ENCODE measurements at regions not wholly inside any gene's neighbourhood (a gene's known extent, or its start where the extent isn't known, plus 50 kb on each side); places are given as distances from the start of the nearest gene placed in this dataset.

GRCh38 chr20:48485153-48485552 lies 342.6 kb downstream of the PREX1 start (continued):
- TF ChIP-seq ZSCAN25 (CRISPR knock-in tag; IDR thresholded peaks at IDR 0.05) = peak; percentile 87
- 0 out of 2 replicates have a peak, but pooled peaks have one; percentile 37 for TF ChIP-seq KDM2A (CRISPR knock-in tag; IDR thresholded peaks at IDR 0.05; ENCODE audit: borderline replicate concordance, low read depth)
- peak; percentile 57; the same call in 1 of the 2 replicates for TF ChIP-seq DNMT3B (CRISPR knock-in tag; conservative IDR thresholded peaks at IDR 0.05)
- TF ChIP-seq SIX1 (CRISPR knock-in tag; IDR thresholded peaks at IDR 0.05; ENCODE audit: borderline replicate concordance) = peak; percentile 47; the same call in 1 of the 2 replicates
- peak; percentile 73; the same call in 1 of the 2 replicates for TF ChIP-seq ZFP37 (CRISPR knock-in tag; IDR thresholded peaks at IDR 0.05; ENCODE audit: borderline replicate concordance)
- TF ChIP-seq, protein P1, sequence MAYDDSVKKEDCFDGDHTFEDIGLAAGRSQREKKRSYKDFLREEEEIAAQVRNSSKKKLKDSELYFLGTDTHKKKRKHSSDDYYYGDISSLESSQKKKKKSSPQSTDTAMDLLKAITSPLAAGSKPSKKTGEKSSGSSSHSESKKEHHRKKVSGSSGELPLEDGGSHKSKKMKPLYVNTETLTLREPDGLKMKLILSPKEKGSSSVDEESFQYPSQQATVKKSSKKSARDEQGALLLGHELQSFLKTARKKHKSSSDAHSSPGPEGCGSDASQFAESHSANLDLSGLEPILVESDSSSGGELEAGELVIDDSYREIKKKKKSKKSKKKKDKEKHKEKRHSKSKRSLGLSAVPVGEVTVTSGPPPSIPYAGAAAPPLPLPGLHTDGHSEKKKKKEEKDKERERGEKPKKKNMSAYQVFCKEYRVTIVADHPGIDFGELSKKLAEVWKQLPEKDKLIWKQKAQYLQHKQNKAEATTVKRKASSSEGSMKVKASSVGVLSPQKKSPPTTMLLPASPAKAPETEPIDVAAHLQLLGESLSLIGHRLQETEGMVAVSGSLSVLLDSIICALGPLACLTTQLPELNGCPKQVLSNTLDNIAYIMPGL (CRISPR knock-in tag; IDR thresholded peaks at IDR 0.05; ENCODE audit: borderline replicate concordance in 1 of 2, low read depth in 1 of 2) = peak in 1 of 2 experiments; percentile 84; a peak in 2 of 4 replicates
- peak; percentile 26 for TF ChIP-seq ASH2L (IDR thresholded peaks at IDR 0.05; ENCODE audit: insufficient read length, low read depth, low read length)
- TF ChIP-seq SPEN (CRISPR knock-in tag; IDR thresholded peaks at IDR 0.05; ENCODE audit: low read depth) = peak; percentile 74; the same call in 1 of the 2 replicates
- TF ChIP-seq KAT8 (CRISPR knock-in tag; IDR thresholded peaks at IDR 0.05) = peak; percentile 73
- TF ChIP-seq SALL1 (CRISPR knock-in tag; IDR thresholded peaks at IDR 0.05) = peak; percentile 87
- TF ChIP-seq ZNF589 (CRISPR knock-in tag; conservative IDR thresholded peaks at IDR 0.05) = peak; percentile 58; the same call in 1 of the 2 replicates
- TF ChIP-seq BCL3 (CRISPR knock-in tag; IDR thresholded peaks at IDR 0.05) = 0 out of 2 replicates have a peak, but pooled peaks have one; percentile 20
- TF ChIP-seq MAFF (IDR thresholded peaks at IDR 0.05; ENCODE audit: low read depth, low read length) = peak; percentile 65
- TF ChIP-seq PITX1 (CRISPR knock-in tag; IDR thresholded peaks at IDR 0.05) = peak; percentile 79
- peak; percentile 83; the same call in 1 of the 2 replicates for TF ChIP-seq MIER2 (CRISPR knock-in tag; IDR thresholded peaks at IDR 0.05)
- TF ChIP-seq HHEX (CRISPR knock-in tag; IDR thresholded peaks at IDR 0.05) = peak; percentile 79
- TF ChIP-seq SALL2 (CRISPR knock-in tag; IDR thresholded peaks at IDR 0.05) = 0 out of 2 replicates have a peak, but pooled peaks have one; percentile 43
- TF ChIP-seq ZNF670 (CRISPR knock-in tag; IDR thresholded peaks at IDR 0.05; ENCODE audit: borderline replicate concordance) = peak; percentile 80; the same call in 1 of the 2 replicates
- peak; percentile 53; the same call in 1 of the 2 replicates for TF ChIP-seq HOMEZ (CRISPR knock-in tag; IDR thresholded peaks at IDR 0.05; ENCODE audit: low read depth)
- TF ChIP-seq NBN (conservative IDR thresholded peaks at IDR 0.05) = 0 out of 2 replicates have a peak, but pooled peaks have one; percentile 53
- peak; percentile 81 for TF ChIP-seq BHLHE40 (IDR thresholded peaks at IDR 0.05; ENCODE audit: low read length)
- TF ChIP-seq HMG20A (CRISPR knock-in tag; IDR thresholded peaks at IDR 0.05; ENCODE audit: borderline replicate concordance) = peak; percentile 87; the same call in 1 of the 2 replicates
- TF ChIP-seq FOSL1 (CRISPR knock-in tag; IDR thresholded peaks at IDR 0.05; ENCODE audit: borderline replicate concordance) = peak; percentile 80; the same call in 1 of the 2 replicates
- TF ChIP-seq FOSL2 (CRISPR knock-in tag; IDR thresholded peaks at IDR 0.05) = peak; percentile 97
- TF ChIP-seq TCF7 (IDR thresholded peaks at IDR 0.05; ENCODE audit: low read depth) = peak; percentile 41; the same call in 1 of the 2 replicates
- 0 out of 2 replicates have a peak, but pooled peaks have one; percentile 38 for TF ChIP-seq HMG20B (CRISPR knock-in tag; conservative IDR thresholded peaks at IDR 0.05)
- TF ChIP-seq FOXA1 (IDR thresholded peaks at IDR 0.05) = peak; percentile 94
- TF ChIP-seq FOXA1 (CRISPR knock-in tag; IDR thresholded peaks at IDR 0.05) = peak; percentile 94
- TF ChIP-seq FOXK1 (CRISPR knock-in tag; IDR thresholded peaks at IDR 0.05; ENCODE audit: borderline replicate concordance, low read depth) = peak; percentile 95
